OCI-LY1 (cell line): ENCODE measurements at regions not wholly inside any gene's neighbourhood (a gene's known extent, or its start where the extent isn't known, plus 50 kb on each side); places are given as distances from the start of the nearest gene placed in this dataset.

Experiments
- EZH2 ChIP-seq: fragments of 200-600 bp; sonication (generic), shearing (Covaris generic); IDR thresholded peaks from 2 replicates; pipeline ENCODE4 v1.8.0; 2017; ENCODE audit warnings: borderline replicate concordance, mixed run types, mild to moderate bottlenecking, antibody characterized with exemption, low read length, moderate library complexity, mixed read lengths
- TF ChIP-seq, protein P1 (sequence below): fragments of 200-600 bp; sonication (generic), shearing (Covaris generic); IDR thresholded peaks from 2 replicates; pipeline ENCODE4 v1.5.1; 2017; ENCODE audit warnings: mild to moderate bottlenecking, antibody characterized with exemption, low read length, moderate library complexity, mixed read lengths

DNA sequence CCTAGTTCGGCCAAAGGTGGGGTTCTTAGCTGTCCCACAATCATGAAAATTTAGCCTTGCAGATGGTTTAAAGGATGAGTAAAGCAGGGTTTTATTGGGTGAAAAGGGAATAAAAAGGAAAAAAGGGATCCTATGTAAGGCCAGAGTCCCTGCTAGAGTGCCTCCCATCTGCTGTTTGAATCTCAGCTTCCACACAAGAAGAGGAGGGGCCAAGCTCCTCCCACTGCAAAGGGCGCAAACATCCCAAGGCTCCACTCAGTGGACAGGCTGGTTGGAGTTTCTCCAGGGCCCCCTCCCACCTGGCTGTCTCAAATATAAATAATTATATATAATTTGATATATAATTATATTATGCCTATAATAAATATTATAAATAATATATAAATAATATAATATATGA is 1272.1 kb upstream of the PCDH20 start:
- TF ChIP-seq, protein P1, sequence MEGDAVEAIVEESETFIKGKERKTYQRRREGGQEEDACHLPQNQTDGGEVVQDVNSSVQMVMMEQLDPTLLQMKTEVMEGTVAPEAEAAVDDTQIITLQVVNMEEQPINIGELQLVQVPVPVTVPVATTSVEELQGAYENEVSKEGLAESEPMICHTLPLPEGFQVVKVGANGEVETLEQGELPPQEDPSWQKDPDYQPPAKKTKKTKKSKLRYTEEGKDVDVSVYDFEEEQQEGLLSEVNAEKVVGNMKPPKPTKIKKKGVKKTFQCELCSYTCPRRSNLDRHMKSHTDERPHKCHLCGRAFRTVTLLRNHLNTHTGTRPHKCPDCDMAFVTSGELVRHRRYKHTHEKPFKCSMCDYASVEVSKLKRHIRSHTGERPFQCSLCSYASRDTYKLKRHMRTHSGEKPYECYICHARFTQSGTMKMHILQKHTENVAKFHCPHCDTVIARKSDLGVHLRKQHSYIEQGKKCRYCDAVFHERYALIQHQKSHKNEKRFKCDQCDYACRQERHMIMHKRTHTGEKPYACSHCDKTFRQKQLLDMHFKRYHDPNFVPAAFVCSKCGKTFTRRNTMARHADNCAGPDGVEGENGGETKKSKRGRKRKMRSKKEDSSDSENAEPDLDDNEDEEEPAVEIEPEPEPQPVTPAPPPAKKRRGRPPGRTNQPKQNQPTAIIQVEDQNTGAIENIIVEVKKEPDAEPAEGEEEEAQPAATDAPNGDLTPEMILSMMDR, result no peak
- no peak for TF ChIP-seq EZH2
